Sigmoid colon (tissue), 6 donors: ENCODE measurements at regions not wholly inside any gene's neighbourhood (a gene's known extent, or its start where the extent isn't known, plus 50 kb on each side); places are given as distances from the start of the nearest gene placed in this dataset.

Experiments
- DNase-seq: peaks from one replicate; pipeline ENCODE4 v3.0.0-alpha.2; 2019
- H3K27ac ChIP-seq, 4 donors: fragments of 200-600 bp; sonication (generic); one replicate each; pipeline ENCODE4 v1.5.1; 2016 to 2019; ENCODE audit warnings: mild to moderate bottlenecking in 1 of 4
- H3K27me3 ChIP-seq, 3 donors: fragments of 200-600 bp; sonication (generic); one replicate each; pipeline ENCODE4 v1.5.1; 2019; ENCODE audit warnings: mild to moderate bottlenecking in 1 of 3
- H3K36me3 ChIP-seq, 4 donors: fragments of 200-600 bp; sonication (generic); one replicate each; pipeline ENCODE4 v1.5.1; 2016 to 2019
- H3K4me1 ChIP-seq, 4 donors: fragments of 200-600 bp; sonication (generic); one replicate each; pipeline ENCODE4 v1.5.1; 2017 to 2019
- H3K4me3 ChIP-seq, 4 donors: fragments of 200-600 bp; sonication (generic); one replicate each; pipeline ENCODE4 v1.5.1; 2017 to 2019; ENCODE audit warnings: mild to moderate bottlenecking in 2 of 4, moderate library complexity in 1 of 4
- H3K9me3 ChIP-seq, 4 donors: fragments of 200-600 bp in 3 of 4; sonication (generic) in 3 of 4; one replicate each; pipeline versions ENCODE4 v1.5.1 to v1.6.1; 2013 to 2019
- EP300 ChIP-seq, 4 donors: sonication (generic); formaldehyde crosslinking; IDR thresholded peaks; one replicate each; pipeline ENCODE4 v1.6.1; 2017; ENCODE audit warnings: antibody characterized with exemption in 4 of 4
- POLR2A ChIP-seq, 2 donors: fragments of 450-650 bp; IDR thresholded peaks; one replicate each; pipeline ENCODE4 v1.6.1; 2016; ENCODE audit warnings: antibody characterized with exemption in 2 of 2, mild to moderate bottlenecking in 2 of 2, moderate library complexity in 2 of 2
- POLR2AphosphoS5 ChIP-seq, 4 donors: sonication (generic); formaldehyde crosslinking; IDR thresholded peaks; one replicate each; pipeline ENCODE4 v1.6.1; 2017; ENCODE audit warnings: antibody characterized with exemption in 4 of 4
- WGBS, 2 donors: extraction: QIAGEN DNeasy Blood & Tissue Kit; methylation state at CpG; one replicate each; pipeline ENCODE4 v1.1.7; 2013; 5-methylcytosine and 5-hydroxymethylcytosine counted together
- intact Hi-C: fragments of 100-400 bp; cut with DNase I; formaldehyde crosslinking; loops from one replicate; pipeline ENCODE4 v1.15.1; 2023
- TF ChIP-seq, protein P1 (sequence below), 4 experiments: fragments of 450-650 bp in 3 of 4; fragments of 200-600 bp in 1 of 4; IDR thresholded peaks; one replicate each; pipeline ENCODE4 v1.5.1; 2016 to 2019; ENCODE audit warnings: antibody characterized with exemption in 4 of 4, mild to moderate bottlenecking in 3 of 4, moderate library complexity in 2 of 4
- donor health status: healthy with polysubstance abuse.
- donor health status: healthy.

DNA sequence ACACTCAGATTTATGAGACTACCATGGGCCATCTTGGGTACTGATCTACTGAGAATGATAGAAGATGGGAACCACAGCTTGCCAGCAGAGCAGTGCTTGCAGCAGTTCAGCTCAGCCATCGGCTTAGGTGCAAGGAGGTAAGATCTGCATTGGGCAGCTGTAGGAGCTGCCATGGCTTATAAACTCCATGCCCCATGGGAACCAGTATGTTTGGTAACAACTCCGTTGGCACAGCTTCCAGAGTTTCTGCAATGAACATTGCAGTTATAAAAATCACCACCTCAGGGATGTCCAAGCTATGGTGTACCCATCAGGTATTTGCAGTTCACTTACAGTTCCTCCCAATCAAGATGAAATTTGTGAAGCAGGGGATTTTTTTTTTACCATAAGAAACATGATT, 299.1 kb upstream of the ROPN1 start:
- Histone ChIP-seq H3K27me3 (no peaks in the 10 kb centered on the region), H3K4me1 (peaks cover 0 to 6% (median 0%) of the 10 kb centered on the region in 4 donors), H3K36me3 (no peaks in the 10 kb centered on the region), H3K27ac (no peak overlapping the region), H3K9me3 (no peaks in the 10 kb centered on the region), H3K4me3 (no peak overlapping the region)
- 91 to 92% methylated on average over 2 of the region's 2 CpGs for WGBS, 2 donors
- intact Hi-C loops: no loop called here
- DNase-seq: no peak
- no peak for TF ChIP-seq POLR2A (IDR thresholded peaks at IDR 0.05)
- TF ChIP-seq POLR2AphosphoS5 (IDR thresholded peaks at IDR 0.05): no peak
- TF ChIP-seq, protein P1, sequence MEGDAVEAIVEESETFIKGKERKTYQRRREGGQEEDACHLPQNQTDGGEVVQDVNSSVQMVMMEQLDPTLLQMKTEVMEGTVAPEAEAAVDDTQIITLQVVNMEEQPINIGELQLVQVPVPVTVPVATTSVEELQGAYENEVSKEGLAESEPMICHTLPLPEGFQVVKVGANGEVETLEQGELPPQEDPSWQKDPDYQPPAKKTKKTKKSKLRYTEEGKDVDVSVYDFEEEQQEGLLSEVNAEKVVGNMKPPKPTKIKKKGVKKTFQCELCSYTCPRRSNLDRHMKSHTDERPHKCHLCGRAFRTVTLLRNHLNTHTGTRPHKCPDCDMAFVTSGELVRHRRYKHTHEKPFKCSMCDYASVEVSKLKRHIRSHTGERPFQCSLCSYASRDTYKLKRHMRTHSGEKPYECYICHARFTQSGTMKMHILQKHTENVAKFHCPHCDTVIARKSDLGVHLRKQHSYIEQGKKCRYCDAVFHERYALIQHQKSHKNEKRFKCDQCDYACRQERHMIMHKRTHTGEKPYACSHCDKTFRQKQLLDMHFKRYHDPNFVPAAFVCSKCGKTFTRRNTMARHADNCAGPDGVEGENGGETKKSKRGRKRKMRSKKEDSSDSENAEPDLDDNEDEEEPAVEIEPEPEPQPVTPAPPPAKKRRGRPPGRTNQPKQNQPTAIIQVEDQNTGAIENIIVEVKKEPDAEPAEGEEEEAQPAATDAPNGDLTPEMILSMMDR (IDR thresholded peaks at IDR 0.05): no peak
- no peak for TF ChIP-seq EP300 (IDR thresholded peaks at IDR 0.05)

DNA sequence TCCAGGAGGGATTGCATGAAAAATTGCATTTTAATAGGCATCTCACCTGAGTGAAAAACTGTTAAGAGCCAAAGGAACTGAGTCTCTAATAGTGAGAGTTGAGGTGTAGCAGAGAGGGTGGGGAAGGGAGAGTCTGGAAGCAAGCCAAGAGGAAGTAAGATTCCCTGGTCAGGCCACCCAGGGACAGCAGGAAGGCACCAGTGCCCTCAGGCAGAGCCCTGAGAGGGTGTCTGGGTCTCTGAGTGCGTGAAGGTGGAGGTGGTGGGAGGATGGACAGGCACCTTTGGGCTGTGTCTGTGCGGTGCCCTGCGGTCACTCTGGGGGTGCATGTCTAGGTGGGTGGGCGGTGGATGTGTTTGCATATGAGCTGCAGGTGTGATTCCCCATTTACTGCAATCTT, 300.4 kb upstream of the ROPN1 start:
- Histone ChIP-seq H3K27me3 (no peaks in the 10 kb centered on the region), H3K27ac (no peak overlapping the region), H3K9me3 (no peaks in the 10 kb centered on the region), H3K36me3 (no peaks in the 10 kb centered on the region), H3K4me1 (peaks cover 0 to 6% (median 0%) of the 10 kb centered on the region in 4 donors), H3K4me3 (no peak overlapping the region)
- intact Hi-C loops: no loop called here
- WGBS, 2 donors: 49 to 83% methylated on average over 4 of the region's 4 CpGs
- no peak for DNase-seq
- TF ChIP-seq EP300 (IDR thresholded peaks at IDR 0.05): no peak
- TF ChIP-seq, protein P1 (IDR thresholded peaks at IDR 0.05): no peak
- no peak for TF ChIP-seq POLR2AphosphoS5 (IDR thresholded peaks at IDR 0.05)
- TF ChIP-seq POLR2A (IDR thresholded peaks at IDR 0.05): no peak

DNA sequence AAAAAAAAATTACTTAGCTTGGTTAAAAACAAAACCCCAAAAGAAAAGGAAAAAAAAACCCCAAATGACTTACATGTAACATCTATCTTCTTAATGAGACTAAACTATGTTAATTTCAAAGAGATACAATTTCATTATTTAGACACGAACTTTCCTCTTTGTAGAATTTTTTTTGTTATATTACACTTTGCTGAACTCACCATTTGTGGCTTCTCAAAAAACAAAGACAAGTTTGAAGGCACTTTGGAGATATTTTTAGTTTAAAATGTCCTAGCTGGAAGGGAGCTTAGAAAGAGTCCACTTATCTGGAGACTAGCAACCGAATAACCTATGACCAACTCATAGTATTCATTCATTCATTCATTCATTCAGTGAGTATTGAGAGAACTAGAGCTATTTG, 301.7 kb upstream of the ROPN1 start:
- H3K36me3 ChIP-seq: no peaks in the 10 kb centered on the region
- no peak for DNase-seq
- H3K4me3 ChIP-seq: no peak overlapping the region
- no peak for TF ChIP-seq EP300 (IDR thresholded peaks at IDR 0.05)
- TF ChIP-seq, protein P1 (IDR thresholded peaks at IDR 0.05): no peak
- TF ChIP-seq POLR2AphosphoS5 (IDR thresholded peaks at IDR 0.05): no peak
- no peak for TF ChIP-seq POLR2A (IDR thresholded peaks at IDR 0.05)
- H3K9me3 ChIP-seq: no peaks in the 10 kb centered on the region
- H3K27me3 ChIP-seq: no peaks in the 10 kb centered on the region
- H3K27ac ChIP-seq: no peak overlapping the region
- H3K4me1 ChIP-seq: peaks cover 0 to 6% (median 0%) of the 10 kb centered on the region in 4 donors
- WGBS, 2 donors: 73 to 77% methylated on average over 2 of the region's 2 CpGs
- intact Hi-C loops: no loop called here

DNA sequence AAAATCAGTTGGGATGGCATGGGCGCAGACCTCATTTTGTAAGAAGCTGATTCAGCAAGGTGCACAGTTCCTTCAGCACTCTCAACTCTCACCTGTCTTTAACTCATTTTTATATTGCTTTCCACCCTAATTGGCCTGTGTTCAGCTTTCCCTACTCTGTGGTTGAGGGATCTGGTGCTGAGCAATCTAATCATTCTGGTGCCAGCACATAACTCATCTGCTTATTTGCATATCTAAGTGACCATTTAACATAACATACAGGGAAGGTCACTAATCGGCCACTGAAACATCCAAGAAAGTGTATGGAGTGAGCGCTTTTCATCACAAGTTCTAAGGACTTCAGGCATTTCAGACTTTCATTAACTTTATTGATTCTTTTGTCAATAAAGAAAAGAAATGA, 303.4 kb upstream of the ROPN1 start:
- H3K27ac ChIP-seq: no peak overlapping the region
- no peaks in the 10 kb centered on the region for H3K27me3 ChIP-seq
- no peaks in the 10 kb centered on the region for H3K36me3 ChIP-seq
- H3K9me3 ChIP-seq: no peaks in the 10 kb centered on the region
- 88 to 89% methylated on average over 3 of the region's 3 CpGs for WGBS, 2 donors
- H3K4me1 ChIP-seq: peaks cover 0 to 6% (median 0%) of the 10 kb centered on the region in 4 donors
- DNase-seq: no peak
- no peak for TF ChIP-seq EP300 (IDR thresholded peaks at IDR 0.05)
- TF ChIP-seq POLR2A (IDR thresholded peaks at IDR 0.05): no peak
- no peak for TF ChIP-seq POLR2AphosphoS5 (IDR thresholded peaks at IDR 0.05)
- TF ChIP-seq, protein P1 (IDR thresholded peaks at IDR 0.05): no peak
- no peak overlapping the region for H3K4me3 ChIP-seq
- intact Hi-C loops: no loop called here

DNA sequence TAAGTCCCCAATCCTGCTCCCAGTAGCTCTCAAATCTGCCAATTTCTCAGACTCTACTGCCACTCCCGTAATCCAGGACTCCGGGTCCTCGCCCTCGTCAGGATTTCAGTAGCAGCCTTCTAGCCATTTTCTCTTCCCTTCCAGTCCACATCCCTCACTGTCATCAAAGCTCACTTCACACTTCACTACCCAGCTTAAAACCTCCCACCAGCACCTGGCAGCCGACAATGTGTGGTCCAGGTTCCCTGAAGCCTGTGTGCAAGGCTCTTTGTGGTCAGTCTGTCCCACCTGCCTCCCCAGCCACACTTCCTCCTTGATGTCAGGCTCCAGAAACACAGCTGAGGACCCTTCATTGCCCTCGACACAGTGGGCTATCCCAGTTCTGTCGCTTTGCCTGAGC, 304.5 kb upstream of the ROPN1 start:
- Histone ChIP-seq H3K4me3 (no peak overlapping the region), H3K9me3 (no peaks in the 10 kb centered on the region), H3K4me1 (peaks cover 0 to 5% (median 0%) of the 10 kb centered on the region in 4 donors), H3K27me3 (no peaks in the 10 kb centered on the region), H3K27ac (no peak overlapping the region), H3K36me3 (no peaks in the 10 kb centered on the region)
- no peak for TF ChIP-seq POLR2AphosphoS5 (IDR thresholded peaks at IDR 0.05)
- TF ChIP-seq EP300 (IDR thresholded peaks at IDR 0.05): no peak
- TF ChIP-seq, protein P1 (IDR thresholded peaks at IDR 0.05): no peak
- TF ChIP-seq POLR2A (IDR thresholded peaks at IDR 0.05): no peak
- WGBS, 2 donors: 81 to 91% methylated on average over 7 of the region's 7 CpGs
- intact Hi-C loops: no loop called here
- no peak for DNase-seq
